MCF 10A (cell line): ENCODE measurements at regions not wholly inside any gene's neighbourhood (a gene's known extent, or its start where the extent isn't known, plus 50 kb on each side); places are given as distances from the start of the nearest gene placed in this dataset.
A peak's percentile ranks its signal among the peaks of the same experiment; 100 is the strongest.

Source experiments
- BruUV-seq: library from RNA; stranded (reverse); fragments of 400-500 nt; replicated peaks from 2 replicates; lab custom pipeline; 2021; lab: Mats Ljungman, UMichigan
- CTCF ChIA-PET: fragments of 300-600 bp; sonication (Branson Sonifier 250); formaldehyde crosslinking; extraction: SDS; loops from one replicate; lab custom pipeline; 2021; ENCODE audit warnings: antibody characterized with exemption, inconsistent platforms; lab: Yijun Ruan, JAX
- POLR2A ChIA-PET: fragments of 300-600, 350-650 bp; sonication (Branson Sonifier 250); formaldehyde crosslinking; extraction: SDS; loops from one replicate; lab custom pipeline; 2020; ENCODE audit warnings: antibody characterized with exemption, inconsistent platforms; lab: Yijun Ruan, JAX
- DNase-seq: peaks from one replicate; pipeline ENCODE4 v3.0.0-alpha.2; 2018; ENCODE audit not compliant: unreplicated experiment
- H3K27ac Mint-ChIP-seq: one replicate; pipeline ENCODE4 v1.8.0; 2022; ENCODE audit warnings: mild to moderate bottlenecking, low read depth, mixed read lengths; ENCODE audit not compliant: unreplicated experiment
- H3K27me3 Mint-ChIP-seq: one replicate; pipeline ENCODE4 v1.8.0; 2022; ENCODE audit warnings: mixed read lengths; ENCODE audit not compliant: insufficient read depth, unreplicated experiment
- H3K36me3 Mint-ChIP-seq: one replicate; pipeline ENCODE4 v1.8.0; 2022; ENCODE audit warnings: mild to moderate bottlenecking, moderate library complexity, mixed read lengths; ENCODE audit not compliant: insufficient read depth, unreplicated experiment
- H3K4me1 Mint-ChIP-seq: one replicate; pipeline ENCODE4 v1.8.0; 2022; ENCODE audit warnings: mixed read lengths; ENCODE audit not compliant: insufficient read depth, unreplicated experiment
- H3K4me3 Mint-ChIP-seq: one replicate; pipeline ENCODE4 v1.8.0; 2022; ENCODE audit warnings: mild to moderate bottlenecking, moderate library complexity, mixed read lengths; ENCODE audit not compliant: unreplicated experiment
- H3K9me3 Mint-ChIP-seq: one replicate; pipeline ENCODE4 v1.8.0; 2022; ENCODE audit warnings: mixed read lengths; ENCODE audit not compliant: unreplicated experiment
- intact Hi-C: fragments of 100-400 bp; cut with micrococcal nuclease; formaldehyde crosslinking; loops from 2 replicates; pipeline ENCODE4 v1.14.1; 2022
- TF ChIP-seq, protein P1 (sequence below): fragments of 200-600 bp; IDR thresholded peaks from one replicate; pipeline ENCODE4 v1.8.0; 2022; ENCODE audit warnings: antibody characterized with exemption, mild to moderate bottlenecking; ENCODE audit not compliant: unreplicated experiment

DNA sequence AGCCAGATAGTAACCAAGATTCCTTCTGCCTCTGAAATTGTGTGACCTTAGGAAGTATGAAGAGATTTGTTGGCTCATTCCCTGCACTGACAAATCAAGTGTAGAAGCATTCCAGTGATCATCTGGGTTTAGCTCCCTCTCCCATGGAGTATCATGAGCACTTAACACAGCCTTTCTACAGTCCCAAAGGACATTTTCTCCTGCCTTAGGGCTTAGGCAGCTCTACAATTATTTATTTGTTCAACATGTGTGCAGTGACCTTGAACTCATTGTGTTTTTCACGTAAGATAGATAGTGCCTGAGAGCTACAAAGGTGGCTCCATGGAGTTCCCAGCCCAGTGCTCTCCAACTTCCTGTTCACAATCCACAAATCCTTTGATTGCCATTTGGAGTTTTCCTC is 94.8 kb upstream of the FAT3 start:
- BruUV-seq, result no TSS peak
- Mint-ChIP-seq H3K9me3 (no peaks in the 10 kb centered on the region), H3K4me3 (no peak overlapping the region), H3K36me3 (no peaks in the 10 kb centered on the region), H3K27me3 (no peaks in the 10 kb centered on the region), H3K4me1 (peaks cover 36% of the 10 kb centered on the region), H3K27ac (peak overlapping the region; percentile 39)
- CTCF ChIA-PET, result interaction anchor here (0.6 kb wide), 1 partner anchor 249 kb away, joined by 3 read pairs; no protein-coding TSS in a partner anchor
- TF ChIP-seq, protein P1, sequence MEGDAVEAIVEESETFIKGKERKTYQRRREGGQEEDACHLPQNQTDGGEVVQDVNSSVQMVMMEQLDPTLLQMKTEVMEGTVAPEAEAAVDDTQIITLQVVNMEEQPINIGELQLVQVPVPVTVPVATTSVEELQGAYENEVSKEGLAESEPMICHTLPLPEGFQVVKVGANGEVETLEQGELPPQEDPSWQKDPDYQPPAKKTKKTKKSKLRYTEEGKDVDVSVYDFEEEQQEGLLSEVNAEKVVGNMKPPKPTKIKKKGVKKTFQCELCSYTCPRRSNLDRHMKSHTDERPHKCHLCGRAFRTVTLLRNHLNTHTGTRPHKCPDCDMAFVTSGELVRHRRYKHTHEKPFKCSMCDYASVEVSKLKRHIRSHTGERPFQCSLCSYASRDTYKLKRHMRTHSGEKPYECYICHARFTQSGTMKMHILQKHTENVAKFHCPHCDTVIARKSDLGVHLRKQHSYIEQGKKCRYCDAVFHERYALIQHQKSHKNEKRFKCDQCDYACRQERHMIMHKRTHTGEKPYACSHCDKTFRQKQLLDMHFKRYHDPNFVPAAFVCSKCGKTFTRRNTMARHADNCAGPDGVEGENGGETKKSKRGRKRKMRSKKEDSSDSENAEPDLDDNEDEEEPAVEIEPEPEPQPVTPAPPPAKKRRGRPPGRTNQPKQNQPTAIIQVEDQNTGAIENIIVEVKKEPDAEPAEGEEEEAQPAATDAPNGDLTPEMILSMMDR, result no peak
- intact Hi-C loops, result no loop called here
- POLR2A ChIA-PET, result interaction anchor here (0.7 to 1.6 kb wide), 3 partner anchors 9 to 281 kb away, joined by 3 to 5 read pairs (median 4); no protein-coding TSS in a partner anchor
- no peak for DNase-seq

DNA sequence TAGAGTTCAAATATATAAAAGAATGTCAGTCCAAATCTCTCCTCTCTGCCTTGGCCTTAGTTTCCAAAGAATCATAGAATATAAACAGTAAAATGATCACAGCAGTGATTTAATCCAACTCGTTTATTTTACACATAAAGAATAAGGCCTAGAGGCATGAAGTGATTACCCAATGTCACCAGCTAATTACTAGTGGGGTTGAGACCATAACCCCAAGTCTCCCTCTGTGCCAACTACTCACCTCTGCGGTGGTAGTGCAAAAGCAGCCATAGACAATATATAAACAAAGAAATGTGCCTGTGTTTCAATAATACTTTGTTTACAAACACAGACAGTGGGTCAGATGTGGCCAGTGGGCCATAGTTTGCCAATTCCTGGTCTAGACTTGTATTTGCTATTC is 96.6 kb upstream of the FAT3 start:
- intact Hi-C loops, result no loop called here
- DNase-seq, result no peak
- BruUV-seq, result no TSS peak
- Mint-ChIP-seq H3K9me3 (no peaks in the 10 kb centered on the region), H3K36me3 (no peaks in the 10 kb centered on the region), H3K4me3 (no peak overlapping the region), H3K27ac (peak overlapping the region; percentile 19), H3K4me1 (peaks cover 47% of the 10 kb centered on the region), H3K27me3 (no peaks in the 10 kb centered on the region)
- TF ChIP-seq, protein P1, result no peak
- ChIA-PET POLR2A (no interaction called here), CTCF (interaction anchor here (1.0 kb wide), 1 partner anchor 9 kb away, joined by 3 read pairs; no protein-coding TSS in a partner anchor)

DNA sequence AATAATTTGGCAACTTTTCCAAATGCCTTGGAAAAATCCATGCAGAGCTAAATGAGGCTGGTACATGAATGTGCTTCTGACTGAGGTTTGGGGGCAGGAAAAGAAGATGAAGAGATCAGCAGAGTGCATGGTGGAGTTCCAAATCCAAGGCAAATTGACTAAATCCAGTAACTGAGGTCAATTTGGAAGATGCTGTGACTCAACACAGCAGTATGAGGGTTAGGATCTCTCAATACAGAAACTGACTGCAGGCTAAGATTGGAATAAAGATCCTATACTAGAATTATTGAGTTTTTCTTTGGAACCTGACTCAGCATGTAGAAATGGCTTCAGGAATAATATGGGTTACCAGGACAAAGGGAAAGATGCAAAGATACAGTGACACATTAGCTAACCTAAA is 99.3 kb upstream of the FAT3 start:
- no peak overlapping the region for H3K4me3 Mint-ChIP-seq
- H3K27ac Mint-ChIP-seq, result no peak overlapping the region
- no peaks in the 10 kb centered on the region for H3K27me3 Mint-ChIP-seq
- CTCF ChIA-PET, result interaction anchor here (0.5 to 0.7 kb wide), 2 partner anchors 339 to 373 kb away, joined by 3 to 4 read pairs; no protein-coding TSS in a partner anchor
- DNase-seq, result no peak
- intact Hi-C loops, result no loop called here
- no TSS peak for BruUV-seq
- peaks cover 35% of the 10 kb centered on the region for H3K4me1 Mint-ChIP-seq
- no peaks in the 10 kb centered on the region for H3K9me3 Mint-ChIP-seq
- POLR2A ChIA-PET, result no interaction called here
- TF ChIP-seq, protein P1, result no peak
- no peaks in the 10 kb centered on the region for H3K36me3 Mint-ChIP-seq

DNA sequence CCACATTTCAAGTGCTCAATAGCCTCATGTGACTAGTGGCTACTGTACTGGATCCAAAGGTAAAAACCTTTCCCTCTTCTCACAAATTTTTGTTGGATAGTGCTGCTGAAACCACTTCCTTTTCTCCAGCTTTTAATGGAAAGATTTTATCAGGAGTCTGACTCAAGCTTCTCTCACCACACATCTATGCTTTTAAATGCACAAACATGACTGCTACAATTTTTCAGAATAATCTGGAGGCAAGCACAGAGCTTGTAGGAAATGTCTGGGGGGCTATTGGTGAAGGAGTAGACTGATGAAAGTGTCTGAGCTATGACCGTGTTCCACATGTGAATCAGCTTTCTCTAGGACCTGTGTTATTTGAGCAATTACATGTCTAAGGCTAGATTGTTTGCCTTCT is 101.1 kb upstream of the FAT3 start:
- POLR2A ChIA-PET, result no interaction called here
- CTCF ChIA-PET, result interaction anchor here (0.5 to 0.6 kb wide), 2 partner anchors 99 to 1594 kb away, joined by 3 read pairs; no protein-coding TSS in a partner anchor
- Mint-ChIP-seq H3K27ac (peak overlapping the region; percentile 57), H3K27me3 (no peaks in the 10 kb centered on the region), H3K36me3 (no peaks in the 10 kb centered on the region), H3K9me3 (peaks cover 13% of the 10 kb centered on the region), H3K4me1 (peaks cover 18% of the 10 kb centered on the region), H3K4me3 (no peak overlapping the region)
- DNase-seq, result no peak
- intact Hi-C loops, result no loop called here
- TF ChIP-seq, protein P1, result no peak
- no TSS peak for BruUV-seq
